Motor neuron (in vitro differentiated cells): ENCODE measurements at regions not wholly inside any gene's neighbourhood (a gene's known extent, or its start where the extent isn't known, plus 50 kb on each side); places are given as distances from the start of the nearest gene placed in this dataset.

Experiments used
- ATAC-seq, 8 experiments: fragments of 200-7000 bp; cut with Tn5 transposase; replicated peaks in 6 of 8; 2 replicates each; pipeline ENCODE4 v1.8.0; 2021; ENCODE audit warnings: mild to moderate bottlenecking in 8 of 8, moderate library complexity in 8 of 8
- H3K27ac ChIP-seq, 2 donors: fragments of 250-450 bp; sonication (Bioruptor Pico); 2 replicates each; pipeline ENCODE4 v1.9.0; 2021; ENCODE audit warnings: antibody characterized with exemption in 2 of 2, mild to moderate bottlenecking in 2 of 2, moderate library complexity in 1 of 2
- H3K4me1 ChIP-seq, 2 donors: fragments of 250-450 bp; sonication (Bioruptor Pico); replicated peaks in 1 of 2; 2 replicates each; pipeline ENCODE4 v1.6.1; 2021; ENCODE audit warnings: antibody characterized with exemption in 2 of 2, mild to moderate bottlenecking in 2 of 2, moderate library complexity in 1 of 2
- H3K4me3 ChIP-seq, 5 donors: fragments of 250-450 bp; sonication (Bioruptor Pico); 2 replicates each; pipeline ENCODE4 v1.9.0; 2021; ENCODE audit warnings: antibody characterized with exemption in 5 of 5, mild to moderate bottlenecking in 5 of 5, moderate library complexity in 4 of 5
- WGBS, 10 experiments: fragments of 450-650 bp; shearing (Covaris generic); methylation state at CpG; one replicate each; pipeline ENCODE4 v1.0.0; 2022; 5-methylcytosine and 5-hydroxymethylcytosine counted together
- in situ Hi-C, 9 experiments: fragments of 400-800 bp; cut with MboI; loops; one replicate each; pipeline ENCODE4 v1.15.0; 2021; ENCODE audit warnings: low sequenced_read_pairs in 9 of 9, low pct_unique_long_range_greater_than_20kb in 2 of 9; ENCODE audit not compliant: unreplicated experiment in 9 of 9

- 56 to 100% (median 100%) methylated on average over 1 of the region's 1 CpG; no CpG with 5 or more reads in 2 of the 10 experiments for WGBS, 10 experiments
- H3K27ac ChIP-seq = no peak overlapping the region
- in situ Hi-C loops = no loop called here
- no peak for ATAC-seq
- peaks cover 4% of the 10 kb centered on the region in 2 donors for H3K4me1 ChIP-seq
- no peak overlapping the region for H3K4me3 ChIP-seq
These were observed 67.7 kb upstream of the PLEKHG1 start for GRCh38 chr6:150531957-150532356.

- 0 to 100% (median 90%) methylated on average over 1 to 5 of the region's 5 CpGs; no CpG with 5 or more reads in 2 of the 10 experiments for WGBS, 10 experiments
- Histone ChIP-seq H3K27ac (no peak overlapping the region), H3K4me1 (peaks cover 4% of the 10 kb centered on the region in 2 donors), H3K4me3 (no peak overlapping the region)
- ATAC-seq = peak in 6 of 8 experiments; percentile 42 to 94 (median 86)
- in situ Hi-C loops = no loop called here
These were observed 65.1 kb upstream of the PLEKHG1 start for GRCh38 chr6:150534553-150534952.

- in situ Hi-C loops = no loop called here
- Histone ChIP-seq H3K4me1 (peaks cover 4% of the 10 kb centered on the region in 2 donors), H3K27ac (no peak overlapping the region), H3K4me3 (no peak overlapping the region)
- 0 to 100% (median 88%) methylated on average over 1 to 4 of the region's 4 CpGs; no CpG with 5 or more reads in 2 of the 10 experiments for WGBS, 10 experiments
- ATAC-seq = peak in 6 of 8 experiments; percentile 2 to 82 (median 26)
These were observed 64.4 kb upstream of the PLEKHG1 start for GRCh38 chr6:150535151-150535804.

GRCh38 chr6:150535818-150536220 lies 63.9 kb upstream of the PLEKHG1 start:
- in situ Hi-C loops = no loop called here
- Histone ChIP-seq H3K4me3 (no peak overlapping the region), H3K27ac (no peak overlapping the region), H3K4me1 (peaks cover 4% of the 10 kb centered on the region in 2 donors)
- ATAC-seq = no peak
- 43 to 100% (median 100%) methylated on average over 1 of the region's 1 CpG; no CpG with 5 or more reads in 3 of the 10 experiments for WGBS, 10 experiments

DNA sequence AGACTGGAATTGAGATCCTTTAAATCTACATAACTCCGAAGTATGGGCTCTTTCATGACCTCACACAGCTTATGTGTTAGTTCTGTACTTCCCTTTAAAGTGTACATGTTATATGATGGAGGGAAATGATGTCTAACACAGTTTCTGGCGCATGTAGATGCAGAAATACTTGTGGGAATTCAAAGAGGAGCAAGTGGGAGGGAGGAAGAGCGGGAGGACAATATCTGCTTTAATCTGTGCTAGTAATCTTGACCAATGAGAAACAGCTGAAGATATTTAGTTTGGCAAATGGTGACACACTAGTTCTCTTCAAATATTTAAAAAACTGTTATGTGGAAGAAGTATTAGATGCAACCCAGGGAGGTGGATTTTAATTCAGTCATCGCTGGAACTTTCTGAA lies 62.9 kb upstream of the PLEKHG1 start:
- no peak for ATAC-seq
- in situ Hi-C loops = no loop called here
- no peak overlapping the region for H3K4me3 ChIP-seq
- 57 to 100% (median 93%) methylated on average over 2 to 4 of the region's 4 CpGs for WGBS, 10 experiments
- H3K4me1 ChIP-seq = peaks cover 4% of the 10 kb centered on the region in 2 donors
- H3K27ac ChIP-seq = no peak overlapping the region

GRCh38 chr6:150537491-150537890 lies 62.2 kb upstream of the PLEKHG1 start:
- in situ Hi-C loops = no loop called here
- 11 to 96% (median 72%) methylated on average over 1 to 4 of the region's 4 CpGs; no CpG with 5 or more reads in 2 of the 10 experiments for WGBS, 10 experiments
- ATAC-seq = no peak
- peaks cover 4% of the 10 kb centered on the region in 2 donors for H3K4me1 ChIP-seq
- H3K4me3 ChIP-seq = no peak overlapping the region
- H3K27ac ChIP-seq = no peak overlapping the region

DNA sequence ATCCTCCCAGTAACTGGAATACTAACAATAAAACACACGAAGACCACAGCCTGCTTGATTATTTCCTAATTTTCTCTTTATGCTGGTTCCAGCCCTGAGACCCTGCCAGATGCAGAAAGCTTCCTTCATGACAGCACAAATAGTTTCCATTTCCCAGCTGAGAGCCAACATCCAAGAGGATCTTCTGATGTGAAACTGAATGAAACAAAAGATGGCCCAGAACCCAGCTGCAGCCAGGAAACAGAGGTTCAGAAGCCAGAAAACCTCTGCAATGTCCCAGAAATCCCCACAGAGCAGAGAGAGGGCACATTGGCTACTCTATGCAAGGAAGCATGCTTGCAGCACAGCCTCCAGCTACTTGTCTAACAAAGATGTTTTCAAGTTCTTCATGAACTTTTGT lies 61.8 kb upstream of the PLEKHG1 start:
- Histone ChIP-seq H3K27ac (no peak overlapping the region), H3K4me1 (peaks cover 4% of the 10 kb centered on the region in 2 donors), H3K4me3 (no peak overlapping the region)
- in situ Hi-C loops = no loop called here
- ATAC-seq = no peak
- 20 to 92% (median 47%) methylated on average over 1 of the region's 1 CpG; no CpG with 5 or more reads in 6 of the 10 experiments for WGBS, 10 experiments

DNA sequence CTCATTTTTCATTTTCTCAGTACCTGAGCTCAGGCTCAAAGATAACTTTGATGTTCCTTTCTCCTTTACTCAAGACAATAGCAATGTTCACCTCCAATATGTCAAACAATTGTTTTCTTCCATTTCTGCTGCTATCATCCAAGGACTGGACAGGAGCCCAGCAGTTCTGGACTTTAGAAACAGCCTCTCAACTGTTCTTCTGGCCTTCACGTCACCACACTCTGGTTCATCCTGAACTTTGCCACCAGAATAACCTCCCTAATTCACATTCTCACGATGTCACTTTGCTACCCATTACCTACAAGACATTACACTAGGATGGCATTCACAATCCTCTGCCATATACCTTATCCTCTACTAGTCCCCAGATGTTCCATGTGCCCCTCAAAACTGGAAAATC lies 60.6 kb upstream of the PLEKHG1 start:
- H3K4me3 ChIP-seq = no peak overlapping the region
- ATAC-seq = no peak
- in situ Hi-C loops = no loop called here
- 45 to 100% (median 87%) methylated on average over 1 to 2 of the region's 2 CpGs; no CpG with 5 or more reads in 2 of the 10 experiments for WGBS, 10 experiments
- no peak overlapping the region for H3K27ac ChIP-seq
- H3K4me1 ChIP-seq = peaks cover 4% of the 10 kb centered on the region in 2 donors

GRCh38 chr6:150539568-150539967 lies 60.1 kb upstream of the PLEKHG1 start:
- WGBS, 10 experiments = 17 to 92% (median 58%) methylated on average over 1 to 2 of the region's 2 CpGs; no CpG with 5 or more reads in 1 of the 10 experiments
- H3K4me1 ChIP-seq = peaks cover 0 to 4% of the 10 kb centered on the region in 2 donors

DNA sequence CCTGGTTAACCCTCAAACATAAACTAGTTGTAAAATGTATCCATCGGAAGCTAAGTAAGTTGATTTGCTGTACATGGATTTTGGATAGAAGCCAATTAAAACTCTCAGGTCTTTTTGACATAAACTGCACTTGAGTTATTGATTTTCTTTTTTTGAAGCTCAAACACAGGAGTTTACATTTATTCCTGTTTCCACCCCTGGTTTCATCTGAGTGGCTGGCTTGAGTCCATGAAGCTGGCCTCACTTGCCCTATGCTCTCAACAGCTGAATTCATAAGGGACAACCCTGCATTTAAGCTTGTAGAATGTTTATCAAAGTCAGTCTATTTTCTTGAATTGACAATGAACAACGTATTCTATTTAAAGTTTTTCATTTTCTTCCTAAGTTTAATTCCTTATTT lies 58.1 kb upstream of the PLEKHG1 start:
- Histone ChIP-seq H3K27ac (no peak overlapping the region), H3K4me1 (peaks cover 0 to 6% of the 10 kb centered on the region in 2 donors), H3K4me3 (no peak overlapping the region)
- WGBS, 10 experiments = 0 to 81% (median 20%) methylated on average over 1 to 2 of the region's 2 CpGs; no CpG with 5 or more reads in 1 of the 10 experiments
- in situ Hi-C loops = no loop called here
- peak in 2 of 8 experiments; percentile 60 for ATAC-seq

More at GRCh38 chr6:150539568-150539967, 60.1 kb upstream of the PLEKHG1 start:
- Histone ChIP-seq H3K27ac (no peak overlapping the region), H3K4me3 (no peak overlapping the region)
- peak in 4 of 8 experiments; percentile 24 to 84 (median 42) for ATAC-seq
- in situ Hi-C loops = no loop called here

GRCh38 chr6:150543178-150543577 lies 56.5 kb upstream of the PLEKHG1 start:
- ATAC-seq = no peak
- in situ Hi-C loops = no loop called here
- Histone ChIP-seq H3K27ac (no peak overlapping the region), H3K4me1 (peaks cover 0 to 22% of the 10 kb centered on the region in 2 donors), H3K4me3 (no peak overlapping the region)

- H3K27ac ChIP-seq = no peak overlapping the region
- in situ Hi-C loops = no loop called here
- 80 to 100% (median 100%) methylated on average over 1 to 2 of the region's 2 CpGs; no CpG with 5 or more reads in 1 of the 10 experiments for WGBS, 10 experiments
- no peak overlapping the region for H3K4me3 ChIP-seq
- ATAC-seq = no peak
- peaks cover 0 to 30% of the 10 kb centered on the region in 2 donors for H3K4me1 ChIP-seq
These were observed 54.9 kb upstream of the PLEKHG1 start for GRCh38 chr6:150544793-150545192.

DNA sequence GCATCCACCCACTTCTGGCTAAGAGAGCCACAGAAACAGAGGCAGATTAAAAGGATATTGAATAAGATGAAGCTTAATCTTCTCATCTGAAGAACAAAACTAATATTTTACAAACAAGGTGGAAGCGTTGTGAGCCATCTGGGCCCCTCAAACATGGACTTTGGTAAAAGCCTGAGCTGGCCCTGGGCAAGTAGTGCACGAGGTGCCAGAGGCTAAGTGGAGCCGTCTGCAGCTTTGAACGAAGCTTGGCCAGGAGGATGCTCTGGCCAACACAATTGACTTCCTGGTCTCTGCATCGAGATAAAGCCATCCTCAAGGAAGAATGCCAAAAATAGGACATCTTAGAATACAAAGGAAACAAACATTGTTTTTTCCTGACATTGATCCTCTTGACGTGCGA lies 53.2 kb upstream of the PLEKHG1 start:
- Histone ChIP-seq H3K4me1 (peaks cover 0 to 30% of the 10 kb centered on the region in 2 donors), H3K27ac (no peak overlapping the region), H3K4me3 (no peak overlapping the region)
- peak in 1 of 8 experiments; percentile 21 for ATAC-seq
- 20 to 100% (median 81%) methylated on average over 1 to 7 of the region's 7 CpGs; no CpG with 5 or more reads in 2 of the 10 experiments for WGBS, 10 experiments
- in situ Hi-C loops = no loop called here
